Iris pigment epithelial cell (primary cell): ENCODE measurements at regions not wholly inside any gene's neighbourhood (a gene's known extent, or its start where the extent isn't known, plus 50 kb on each side); places are given as distances from the start of the nearest gene placed in this dataset.

ENCODE experiments used
- DNase-seq: peaks from one replicate; pipeline ENCODE4 v3.0.0-alpha.2; 2011; ENCODE audit warnings: low read depth

DNA sequence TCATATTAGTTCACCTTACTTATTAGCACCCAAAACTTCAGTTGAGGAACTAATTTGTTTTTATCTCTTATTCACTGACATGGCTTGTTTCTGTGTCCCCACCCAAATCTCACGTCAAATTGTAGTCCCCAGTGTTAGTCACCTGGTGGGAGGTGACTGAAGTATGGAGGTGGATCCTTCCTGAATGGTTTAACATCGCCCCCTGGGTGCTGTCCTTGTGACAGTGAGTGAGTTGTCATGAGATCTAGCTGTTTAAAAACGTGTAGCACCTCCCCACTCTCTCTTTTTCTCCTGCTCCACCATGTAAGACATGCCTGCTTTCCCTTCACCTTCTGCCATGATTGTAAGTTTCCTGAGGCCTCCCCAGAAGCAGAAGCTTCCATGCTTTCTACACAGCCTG, 75.0 kb upstream of the HECTD2 start:
- DNase-seq = no peak

DNA sequence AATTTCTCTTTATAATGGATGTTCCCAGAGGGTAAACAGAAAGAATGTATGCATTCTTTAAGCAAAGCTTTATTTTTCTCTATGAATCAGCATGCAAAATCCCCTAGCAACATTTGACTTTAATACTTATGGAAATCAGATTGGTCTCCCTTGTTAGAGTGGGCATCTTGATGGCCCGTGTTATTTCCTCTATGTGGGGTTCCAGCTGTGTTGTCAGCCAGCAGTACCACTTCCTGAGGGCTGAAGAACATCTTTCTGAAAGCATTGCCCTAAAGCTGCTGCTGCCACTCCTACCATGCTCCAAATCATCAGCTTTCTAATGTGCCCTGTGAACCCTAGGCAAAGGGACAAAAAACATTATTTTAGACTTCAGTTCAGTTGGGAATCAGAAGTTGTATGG, 70.4 kb upstream of the HECTD2 start:
- no peak for DNase-seq

DNA sequence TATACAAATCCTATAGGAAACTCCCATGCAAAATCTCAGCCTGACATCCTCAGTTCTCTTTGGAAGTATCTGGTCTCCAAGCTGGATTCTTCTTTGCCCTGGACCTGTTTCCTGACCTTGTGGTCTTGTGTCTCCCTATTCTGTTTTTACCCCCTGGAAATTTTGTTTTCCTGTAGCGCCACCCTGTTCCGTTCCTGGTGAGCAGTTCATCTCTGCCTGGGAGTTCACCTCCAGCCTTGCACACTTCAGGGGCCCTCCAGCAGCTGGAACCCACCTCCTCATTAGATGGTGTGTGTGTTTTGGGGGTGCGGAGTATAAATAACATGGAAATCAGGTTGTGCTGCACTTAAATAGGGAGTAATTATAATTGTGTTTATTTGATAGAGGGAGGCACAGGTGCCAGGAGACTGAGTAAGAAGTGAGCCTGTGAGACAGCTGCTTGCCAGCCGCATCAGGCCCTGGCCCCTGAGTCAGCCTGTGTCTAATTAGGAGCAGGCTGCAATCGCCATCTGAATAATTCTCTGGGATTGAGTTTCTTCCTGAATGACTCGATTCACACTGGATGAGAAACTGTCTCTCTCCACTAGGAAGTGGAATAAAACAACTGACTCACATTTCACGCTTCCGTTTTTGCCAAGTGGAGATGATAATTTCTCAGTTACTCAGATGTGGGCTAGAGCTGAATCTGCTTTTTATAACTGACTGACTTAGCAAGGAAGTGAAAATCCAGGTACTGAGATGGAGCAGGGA, 69.4 kb upstream of the HECTD2 start:
- DNase-seq = peak; percentile 88

- DNase-seq = no peak
Observed at GRCh38 chr10:91341686-91342085, 68.5 kb upstream of the HECTD2 start.

- no peak for DNase-seq
Observed at GRCh38 chr10:91343010-91343409, 67.1 kb upstream of the HECTD2 start.

DNA sequence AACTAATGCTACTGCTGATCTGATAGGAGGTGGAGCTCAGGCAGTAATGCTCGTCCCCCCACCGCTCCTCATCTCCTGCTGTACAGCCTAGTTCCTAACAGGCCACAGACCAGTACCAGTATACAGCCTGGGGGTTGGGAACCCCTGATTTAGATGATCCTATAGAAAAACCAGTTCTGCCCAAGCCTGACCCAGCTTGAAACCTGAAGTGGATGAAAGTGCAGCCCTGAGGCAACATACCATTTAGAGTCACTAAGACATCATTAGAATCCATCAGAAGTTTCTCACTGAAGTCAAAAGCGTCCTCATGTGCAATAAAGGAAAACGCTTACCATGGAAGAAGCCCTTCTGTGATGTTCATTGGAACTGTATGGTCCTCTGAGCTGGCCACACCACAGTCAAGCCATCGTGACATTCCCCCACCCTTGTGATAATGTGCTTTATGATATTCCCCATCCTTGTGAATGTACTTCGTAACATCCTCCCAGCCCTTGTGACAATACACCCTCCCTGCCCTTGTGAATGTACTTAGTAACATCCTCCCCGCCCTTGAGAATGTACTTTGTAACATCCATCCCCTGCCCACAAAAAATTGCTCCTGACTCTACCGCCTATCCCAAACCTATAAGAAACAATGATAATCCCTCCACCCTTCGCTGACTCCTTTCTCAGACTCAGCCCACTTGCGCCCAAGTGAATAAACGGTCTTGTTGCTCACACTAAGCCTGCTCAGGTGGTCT, 65.9 kb upstream of the HECTD2 start:
- no peak for DNase-seq

DNA sequence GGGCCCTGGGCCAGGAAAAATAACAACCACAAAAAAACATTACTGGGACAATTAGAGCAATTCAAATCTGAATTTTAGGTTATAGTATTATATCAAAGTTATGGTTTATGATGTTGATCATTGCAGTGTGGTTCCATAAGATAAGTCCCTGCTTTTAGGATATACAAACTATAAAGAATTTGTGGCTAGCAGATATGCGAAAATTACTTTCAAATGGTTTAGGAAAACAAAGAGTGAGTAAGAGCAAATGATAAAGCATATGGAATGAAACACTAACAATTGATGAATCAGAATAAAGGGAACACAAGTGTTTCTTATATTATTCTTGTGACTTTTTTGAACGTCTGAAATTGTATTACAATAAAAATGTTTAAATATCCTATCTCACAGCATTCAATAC, 64.4 kb upstream of the HECTD2 start:
- DNase-seq = no peak

GRCh38 chr10:91347529-91347928, 62.6 kb upstream of the HECTD2 start:
- peak; percentile 21 for DNase-seq

- peak; percentile 98 for DNase-seq
Observed at GRCh38 chr10:91349381-91349780, 60.8 kb upstream of the HECTD2 start.

GRCh38 chr10:91350651-91351081, 59.5 kb upstream of the HECTD2 start:
- DNase-seq = peak; percentile 30

DNA sequence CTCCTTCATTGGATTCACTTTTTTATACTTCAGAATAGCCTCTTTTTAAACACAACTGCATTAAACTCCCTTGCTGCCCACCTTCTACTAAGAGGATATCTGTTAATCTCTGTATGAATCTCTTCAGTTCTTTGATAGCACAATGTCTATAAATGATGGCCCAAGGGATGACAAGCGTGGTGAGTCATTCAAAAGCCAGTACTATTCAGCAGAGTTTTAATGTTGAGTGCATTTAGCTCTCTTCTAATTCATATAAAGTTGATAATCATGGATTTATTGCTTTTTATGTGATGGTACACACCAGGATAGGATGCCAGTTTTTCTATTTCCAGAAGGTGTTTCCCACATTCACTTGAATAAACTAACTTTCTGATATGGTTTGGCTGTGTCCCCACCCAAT, 57.4 kb upstream of the HECTD2 start:
- DNase-seq = no peak

GRCh38 chr10:91354166-91355075, 55.7 kb upstream of the HECTD2 start:
- DNase-seq = no peak

DNA sequence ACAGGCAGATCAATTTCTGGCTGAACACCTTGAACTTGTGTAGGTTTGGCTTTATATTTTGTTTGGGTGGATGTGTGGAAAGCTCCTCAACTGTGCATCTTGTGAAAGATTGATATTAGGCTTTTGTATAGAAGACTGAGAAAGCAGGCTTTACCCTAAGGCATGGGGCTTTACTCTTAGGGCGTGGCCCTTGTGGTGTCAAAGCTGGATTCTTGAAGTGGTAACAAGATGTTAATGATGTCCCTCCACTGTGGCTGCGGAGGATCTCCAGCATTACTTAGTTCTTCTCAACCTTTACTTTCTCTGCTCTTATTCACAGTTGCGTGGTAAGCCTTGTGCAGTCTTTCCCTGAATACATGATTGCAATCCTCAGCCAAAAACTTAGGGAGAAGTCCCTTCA, 54.1 kb upstream of the HECTD2 start:
- DNase-seq = no peak

DNA sequence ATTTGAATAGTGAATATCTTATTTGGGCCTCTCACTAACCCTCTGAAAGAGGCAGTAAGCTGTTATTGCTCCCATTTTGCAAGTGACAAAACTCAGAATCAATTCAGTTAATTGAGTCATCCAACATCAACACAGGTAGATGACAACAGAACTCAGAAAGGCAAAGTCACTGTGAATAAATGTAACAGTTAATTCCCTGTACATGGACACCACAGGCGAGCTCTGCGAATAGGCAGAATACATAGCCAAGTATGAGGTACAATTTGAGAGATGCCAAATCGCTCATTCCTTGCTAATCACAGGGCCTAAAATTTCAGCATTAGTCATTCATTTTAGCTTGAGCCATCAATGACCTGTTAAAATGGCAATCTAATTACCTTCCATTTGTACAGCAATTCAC, 52.6 kb upstream of the HECTD2 start:
- DNase-seq = no peak
